GM19023 (cell line): ENCODE measurements at regions not wholly inside any gene's neighbourhood (a gene's known extent, or its start where the extent isn't known, plus 50 kb on each side); places are given as distances from the start of the nearest gene placed in this dataset.

Experiments used
- ATAC-seq: cut with Tn5 transposase; IDR thresholded peaks from one replicate; pipeline ENCODE4 v1.9.1; 2021; ENCODE audit warnings: mild to moderate bottlenecking, moderate library complexity; ENCODE audit not compliant: unreplicated experiment

DNA sequence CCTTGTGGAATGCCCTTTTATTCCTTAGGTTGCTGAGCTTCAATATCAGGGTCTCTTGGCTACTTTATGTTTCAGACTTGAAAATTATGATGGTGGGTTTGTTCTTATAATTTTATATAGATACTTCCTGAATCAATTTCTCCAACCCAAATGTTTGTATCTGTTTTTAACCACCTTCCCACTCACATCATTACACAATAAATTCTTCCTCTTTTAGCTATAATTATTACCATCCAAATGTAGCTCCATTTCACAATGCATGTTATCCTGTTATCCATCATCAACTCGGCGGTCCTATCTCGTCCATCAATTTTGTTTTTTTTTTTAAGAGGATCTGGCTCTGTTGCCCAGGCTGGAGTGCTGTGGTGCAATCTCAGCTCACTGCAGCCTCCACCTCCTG lies 357.6 kb upstream of the ZP4 start:
- no peak for ATAC-seq

DNA sequence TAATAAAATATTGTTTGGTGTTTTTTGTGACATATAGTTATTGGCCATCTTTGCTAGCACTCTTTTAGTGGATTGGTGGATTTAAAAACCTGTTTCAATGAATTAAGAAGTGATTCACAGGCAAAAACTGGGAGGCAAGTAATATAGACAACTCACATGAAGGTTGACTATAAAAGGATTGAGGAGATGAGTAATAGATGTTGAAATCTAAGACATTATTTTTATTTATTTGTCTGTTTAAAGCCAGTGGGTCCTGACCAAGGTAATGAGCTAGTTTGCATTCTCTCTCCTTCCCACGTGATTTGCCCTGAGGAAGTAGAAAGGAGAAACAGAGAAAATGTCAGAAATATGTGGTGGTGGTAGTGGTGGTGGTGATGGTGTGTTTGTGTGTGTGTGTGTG lies 351.5 kb upstream of the ZP4 start:
- no peak for ATAC-seq

DNA sequence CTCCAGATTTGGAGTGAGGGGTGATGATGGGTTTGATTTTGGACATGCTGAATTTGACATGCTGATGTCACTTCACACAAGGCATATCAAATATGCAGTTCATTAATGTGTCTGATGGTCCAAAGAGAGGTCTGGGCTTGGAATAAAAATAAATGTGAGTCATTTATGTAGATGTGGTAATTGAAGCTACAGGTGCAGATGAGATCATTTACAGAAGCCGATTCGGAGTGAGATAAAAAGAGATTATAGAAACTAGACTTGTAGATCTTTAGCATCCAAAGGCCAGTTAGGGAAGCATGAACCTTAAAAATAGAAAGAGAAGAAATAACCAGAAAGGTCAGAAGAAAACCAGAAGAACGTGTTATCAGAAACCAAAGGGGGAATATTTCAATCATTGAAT lies 350.9 kb upstream of the ZP4 start:
- ATAC-seq: no peak

DNA sequence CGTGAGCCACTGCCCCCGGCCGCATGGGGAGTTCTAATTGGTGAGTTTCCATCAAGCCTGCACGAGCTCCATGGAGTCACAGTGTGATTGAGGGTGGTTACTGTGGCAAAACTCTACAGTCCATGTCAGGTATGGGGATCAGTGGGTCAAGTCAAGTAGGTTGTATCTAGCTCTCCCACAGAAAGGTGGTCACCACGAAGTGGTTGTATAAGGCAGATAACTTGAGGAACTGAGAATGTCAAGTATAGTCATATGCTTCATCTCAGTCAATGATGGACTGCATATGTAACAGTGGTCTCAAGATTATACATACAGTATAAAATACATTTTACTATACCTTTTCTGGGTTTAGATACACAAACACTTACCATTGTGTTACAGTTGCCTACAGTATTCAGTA lies 348.6 kb upstream of the ZP4 start:
- ATAC-seq: no peak

DNA sequence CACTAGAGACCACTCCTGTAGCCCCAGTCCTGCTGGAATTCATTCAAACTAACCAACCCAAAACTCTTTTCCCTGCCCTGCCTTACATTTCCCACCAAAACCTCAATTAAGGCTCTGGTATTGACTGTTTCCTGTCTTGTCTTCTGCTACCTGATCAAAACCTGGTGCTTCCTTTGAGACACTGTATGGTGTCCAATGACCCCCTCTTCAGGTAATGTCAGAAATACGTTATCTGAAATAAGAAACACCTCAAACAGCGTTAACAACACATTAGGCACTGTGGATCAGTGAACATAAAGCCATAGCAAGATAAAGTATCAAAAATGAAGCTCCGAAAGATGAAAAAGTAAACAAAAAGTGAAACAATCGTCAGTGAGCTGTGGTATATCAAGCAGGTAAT lies 343.2 kb upstream of the ZP4 start:
- no peak for ATAC-seq

DNA sequence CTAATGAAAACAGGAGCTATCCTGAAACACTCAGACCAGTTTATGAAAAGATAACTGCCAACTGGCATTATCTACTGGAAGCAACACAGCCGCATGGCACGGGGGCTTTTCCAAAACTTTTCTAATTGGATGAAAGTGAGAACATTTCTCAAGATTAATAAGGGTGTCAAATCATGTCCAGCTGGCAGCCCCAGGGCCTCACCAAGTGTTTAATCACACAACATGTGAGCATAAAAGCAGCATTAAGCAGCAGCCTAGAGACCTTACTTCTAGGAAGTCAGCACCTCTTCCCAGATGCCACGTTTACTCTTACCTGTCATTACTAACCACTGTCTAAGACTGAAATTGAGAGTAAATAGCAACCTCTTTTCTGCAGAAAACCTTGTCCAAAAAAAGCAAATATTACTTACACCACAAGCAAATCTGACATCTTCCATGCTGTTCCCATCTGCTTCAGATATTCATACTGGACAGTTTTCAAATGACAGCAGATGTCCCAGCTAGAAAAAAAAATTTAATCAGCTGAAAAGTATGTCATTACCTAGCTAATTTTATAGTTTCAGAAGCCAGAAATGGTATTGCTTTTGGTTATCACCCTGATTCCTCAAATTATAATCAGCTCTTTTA lies 341.5 kb upstream of the ZP4 start:
- ATAC-seq: no peak

DNA sequence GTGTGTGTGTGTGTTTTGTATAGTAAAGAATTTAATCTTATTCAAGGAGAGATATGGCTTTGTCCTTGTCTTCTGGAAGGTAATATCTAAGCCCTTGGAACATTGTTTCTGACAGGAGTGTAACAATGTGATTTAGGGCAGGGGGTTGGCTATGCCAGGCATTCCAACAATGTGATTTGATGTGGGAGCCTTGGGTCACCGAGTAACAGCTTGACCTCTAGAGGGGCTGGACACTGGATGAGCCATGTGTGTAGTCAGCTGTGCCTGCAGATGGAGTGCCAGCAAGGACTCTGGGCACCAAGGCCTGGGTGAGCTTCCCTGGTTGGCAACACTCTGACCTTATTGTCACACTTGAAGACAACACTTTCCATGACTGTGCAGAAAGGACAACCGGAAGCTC lies 336.1 kb upstream of the ZP4 start:
- no peak for ATAC-seq

DNA sequence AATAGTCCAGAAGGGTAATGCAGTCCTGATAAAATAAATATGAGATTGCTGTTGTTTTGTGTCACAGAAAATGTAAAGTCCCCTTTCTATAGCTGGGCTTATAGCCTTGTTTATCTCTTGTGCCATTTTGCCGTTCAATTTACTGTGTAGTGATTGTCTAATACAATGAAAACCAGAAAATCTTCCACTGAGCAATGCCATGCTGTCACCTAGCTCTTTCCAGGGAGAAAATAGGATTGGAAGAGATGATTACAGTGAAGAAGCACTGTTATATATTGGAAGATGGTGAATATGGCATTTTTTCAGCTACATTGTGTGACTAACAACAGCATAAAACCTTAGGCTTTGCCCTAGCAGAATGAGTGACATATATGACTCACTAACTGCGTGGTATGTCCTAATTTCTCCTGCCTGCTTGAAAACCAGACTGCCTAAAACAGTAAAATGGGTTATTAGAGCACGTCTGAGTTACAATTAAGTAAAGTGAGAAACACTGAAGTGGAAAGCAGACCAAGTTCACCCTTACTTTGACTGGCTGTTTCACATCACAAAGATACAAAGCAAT lies 332.4 kb upstream of the ZP4 start:
- no peak for ATAC-seq

DNA sequence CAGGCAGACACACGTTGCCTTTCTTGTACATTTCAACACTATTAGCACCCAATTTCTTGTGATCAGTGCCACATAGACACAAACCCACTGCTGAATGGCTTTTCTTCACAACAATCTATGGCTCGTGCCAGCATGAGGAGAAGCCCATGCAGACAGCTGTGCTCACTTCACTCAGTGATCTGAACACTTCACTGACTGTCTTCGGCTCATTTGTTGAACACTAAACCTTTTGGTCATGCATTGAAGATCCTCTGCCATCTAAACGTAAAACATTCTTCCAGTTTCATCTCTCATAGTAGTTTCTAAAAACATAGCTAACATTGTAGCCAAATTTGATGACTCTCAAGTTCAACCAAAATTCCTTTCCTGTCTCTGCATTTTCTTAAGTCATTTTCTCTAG lies 331.0 kb upstream of the ZP4 start:
- ATAC-seq: no peak

DNA sequence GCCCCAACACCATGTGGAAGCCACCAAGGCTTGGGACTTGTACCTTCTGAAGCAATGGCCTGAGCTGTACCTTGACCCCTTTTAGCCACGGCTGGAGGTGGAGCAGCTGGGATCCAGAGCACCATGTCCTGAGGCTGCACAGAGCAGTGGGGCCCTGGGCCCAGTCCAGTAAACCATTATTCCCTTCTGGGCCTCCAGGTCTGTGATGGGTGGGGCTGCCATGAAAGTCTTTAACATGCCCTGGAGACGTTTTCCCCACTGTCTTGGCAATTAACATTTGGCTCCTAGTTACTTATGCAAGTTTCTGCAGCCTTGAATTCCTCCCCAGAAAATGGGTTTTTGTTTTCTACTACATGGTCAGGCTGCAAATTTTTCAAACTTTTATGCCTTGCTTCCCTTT lies 323.7 kb upstream of the ZP4 start:
- no peak for ATAC-seq

DNA sequence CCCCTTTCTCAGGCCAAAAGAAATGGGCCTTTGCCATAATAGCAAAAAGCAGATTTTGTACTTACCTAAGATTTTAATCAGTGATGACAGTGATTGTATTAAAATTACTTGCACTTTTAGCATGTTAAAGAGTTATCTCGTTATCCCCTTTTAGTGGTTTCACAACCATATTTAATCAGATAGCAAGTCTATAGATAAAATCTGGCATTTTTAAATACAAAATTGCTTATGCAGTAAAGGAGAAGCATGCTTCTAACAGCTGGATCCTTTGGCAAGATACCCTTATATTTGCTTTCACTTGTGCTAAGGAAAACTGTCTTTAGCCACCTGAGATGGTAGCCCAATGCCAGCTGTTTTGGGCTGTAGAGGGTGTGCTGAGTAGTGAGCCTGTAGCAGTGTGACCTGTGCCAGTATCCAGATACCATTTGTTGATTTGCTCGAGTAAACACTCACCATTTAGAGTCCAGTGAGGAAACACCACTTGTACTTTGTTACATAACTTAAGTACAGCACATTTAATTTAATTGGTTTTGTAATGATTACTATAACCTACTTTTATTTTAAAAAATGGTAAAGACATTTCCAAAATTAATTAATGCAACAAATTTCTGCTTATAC lies 314.4 kb upstream of the ZP4 start:
- ATAC-seq: no peak

DNA sequence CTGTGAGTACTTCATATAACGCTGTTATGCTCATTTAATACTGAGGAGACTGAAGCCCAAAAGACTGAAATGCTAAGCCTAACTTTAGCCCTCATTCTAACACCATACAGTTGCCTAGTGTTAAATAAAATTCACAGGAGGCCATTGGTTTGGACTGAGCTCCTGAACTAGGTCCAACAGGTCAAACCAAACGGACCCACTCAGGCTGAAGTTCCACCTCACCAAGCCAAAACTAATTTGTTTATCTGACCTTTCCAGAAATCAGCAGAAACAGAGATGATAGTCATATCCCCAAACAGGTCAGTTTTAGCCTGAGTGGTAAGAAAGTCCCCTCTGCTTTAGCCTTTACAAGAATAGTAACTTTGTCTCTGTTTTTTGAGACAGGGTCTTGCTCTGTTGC lies 311.3 kb upstream of the ZP4 start:
- no peak for ATAC-seq

DNA sequence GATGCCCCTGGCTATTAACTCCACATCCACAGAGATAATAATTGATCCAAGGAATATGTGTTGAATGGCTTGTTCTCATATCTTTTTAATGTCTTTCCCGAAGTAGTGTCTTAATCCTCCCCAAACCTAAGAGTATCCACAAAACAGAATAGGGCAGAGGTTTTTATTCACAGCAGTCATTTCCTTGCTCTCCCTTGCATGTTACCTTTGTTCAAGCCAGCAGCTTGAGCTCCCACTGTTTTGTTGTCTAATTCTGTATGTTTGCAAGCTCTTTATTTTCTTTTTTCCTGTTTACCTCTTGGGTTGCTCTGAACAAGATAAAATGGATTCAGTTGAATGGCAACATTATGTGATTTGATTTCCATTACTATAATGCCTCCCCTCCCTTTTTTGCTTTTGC lies 308.6 kb upstream of the ZP4 start:
- no peak for ATAC-seq

DNA sequence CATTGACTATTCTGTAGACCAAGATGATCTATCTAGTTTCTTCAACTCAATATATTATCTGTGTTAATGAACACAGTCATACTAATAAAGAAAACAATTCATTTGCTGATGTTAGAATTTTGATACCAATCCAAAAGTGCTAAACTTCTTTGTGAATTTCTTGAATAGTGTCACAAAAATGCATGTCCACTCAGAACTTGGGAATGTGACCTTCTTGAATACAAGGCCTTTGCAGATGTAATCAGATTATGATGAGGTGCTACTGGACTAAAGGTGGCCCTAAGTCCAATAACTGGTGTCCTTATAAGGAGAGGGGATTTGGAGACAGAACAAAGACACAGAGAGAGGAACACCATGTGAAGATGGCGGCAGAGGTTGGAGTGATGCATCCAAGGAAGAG lies 305.8 kb upstream of the ZP4 start:
- no peak for ATAC-seq

DNA sequence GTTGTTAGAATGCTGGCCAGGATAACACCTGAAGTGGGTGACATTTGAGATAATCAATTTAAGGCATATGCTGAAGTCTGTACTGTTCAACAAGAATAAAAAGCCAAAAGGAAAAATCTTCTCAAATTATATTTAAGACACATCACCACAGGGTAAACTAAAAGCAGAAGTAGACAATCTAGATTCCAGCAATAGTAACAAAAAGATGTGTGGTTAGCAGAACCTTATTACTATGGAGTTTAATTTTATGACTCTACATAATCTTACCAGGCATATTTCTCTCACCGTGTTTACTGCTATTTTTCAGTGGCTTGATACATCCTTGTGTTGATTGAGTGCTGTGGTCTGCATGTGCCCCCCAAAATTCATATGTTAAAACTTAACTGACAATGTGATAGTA lies 300.4 kb upstream of the ZP4 start:
- no peak for ATAC-seq

DNA sequence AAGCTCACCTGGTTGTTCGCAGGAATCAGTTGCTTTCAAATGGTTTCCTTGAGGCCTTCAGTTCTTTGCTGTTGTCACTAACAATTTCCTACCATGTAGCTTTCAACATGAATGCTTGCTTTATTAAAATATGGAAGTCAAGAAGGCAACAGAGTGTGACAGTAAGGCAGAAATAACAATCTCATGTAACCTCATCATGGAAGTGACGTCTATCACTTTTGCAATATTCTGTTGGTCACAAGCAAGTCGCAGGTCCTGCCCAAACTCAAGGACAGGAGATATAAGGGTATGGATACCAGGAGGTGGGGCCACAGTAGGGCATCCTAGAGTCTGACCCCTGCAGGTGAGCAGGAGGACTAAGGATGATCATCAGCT lies 296.8 kb upstream of the ZP4 start:
- no peak for ATAC-seq

DNA sequence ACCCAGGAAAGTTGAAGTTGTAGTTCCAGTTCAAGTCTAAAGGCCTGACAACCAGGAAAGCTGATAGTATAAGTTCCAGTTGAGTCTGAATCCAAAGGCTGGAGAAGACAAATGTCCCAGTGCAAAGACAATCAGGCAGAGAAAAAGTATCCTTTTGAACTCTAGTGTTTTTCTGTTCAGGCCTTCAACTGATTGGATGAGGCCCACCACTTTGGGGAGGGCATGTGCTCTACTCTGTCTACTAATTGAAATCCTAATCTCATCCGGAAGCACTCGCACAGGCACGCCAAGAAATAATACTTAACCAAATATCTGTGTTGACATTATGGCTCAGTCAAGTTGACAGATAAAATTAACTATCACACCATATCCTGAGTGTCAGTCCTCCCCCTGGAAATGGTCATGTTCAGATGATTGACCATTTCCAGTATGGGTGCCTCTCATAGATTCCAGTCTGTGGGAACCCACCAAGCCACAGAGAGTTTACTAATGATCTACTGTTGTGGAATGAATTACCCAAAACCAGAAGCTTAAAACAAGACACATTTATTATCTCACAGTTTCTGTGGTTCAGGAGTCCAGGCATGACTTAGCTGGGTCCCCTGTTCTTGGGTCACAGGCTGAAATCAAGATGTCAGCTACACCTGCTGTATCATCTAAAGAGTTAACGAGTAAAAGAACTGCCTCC lies 296.3 kb upstream of the ZP4 start:
- no peak for ATAC-seq

DNA sequence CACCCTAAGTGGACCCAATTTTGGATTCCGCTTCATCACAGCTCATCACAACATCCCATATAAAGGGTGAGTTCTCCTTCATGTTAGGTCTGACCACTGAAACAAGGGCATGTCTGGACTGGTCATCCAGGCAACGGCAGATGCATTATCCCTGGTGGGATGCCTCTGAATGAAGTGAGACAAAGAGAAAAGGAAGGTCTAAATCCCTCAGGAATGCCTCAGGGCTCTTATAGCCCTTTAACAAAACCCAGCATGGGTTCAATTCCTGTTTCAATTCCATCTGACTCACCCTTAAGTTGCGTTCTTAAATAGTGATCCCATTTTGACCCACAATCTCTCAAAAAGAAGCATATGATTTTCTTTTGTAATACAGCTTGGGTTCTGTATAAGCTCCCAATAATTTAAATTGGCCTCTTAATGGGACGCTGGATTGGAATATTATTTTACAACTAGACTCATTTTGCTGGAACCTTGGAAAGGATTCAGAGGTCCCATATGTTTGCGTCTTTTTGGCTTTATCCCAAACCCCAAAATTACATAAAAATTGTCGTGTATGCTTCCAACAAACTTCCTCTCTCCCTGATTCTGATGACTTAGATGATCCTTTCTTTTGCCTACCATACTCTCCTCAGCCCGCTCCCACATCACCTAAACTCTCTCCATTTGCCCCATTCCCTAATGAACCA lies 287.4 kb upstream of the ZP4 start:
- no peak for ATAC-seq

DNA sequence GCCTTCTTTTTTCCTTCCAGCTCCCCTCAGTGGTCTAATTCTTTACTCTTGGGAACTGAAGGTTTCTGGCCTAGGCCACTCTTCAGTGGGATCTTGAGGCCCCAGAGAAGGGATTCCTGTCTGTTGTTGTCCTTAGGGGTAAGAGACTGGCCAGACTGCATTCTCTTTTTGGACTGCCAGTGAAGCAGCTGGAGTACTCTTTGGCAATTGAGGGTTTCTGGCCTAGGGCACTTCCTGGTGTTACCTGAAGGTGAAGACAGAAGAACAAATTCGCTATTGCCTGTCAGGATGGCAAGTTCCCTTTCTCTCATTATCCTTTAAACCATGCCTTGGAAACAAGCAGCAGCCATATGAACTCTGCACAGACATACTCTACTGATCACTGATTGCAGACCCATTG lies 286.6 kb upstream of the ZP4 start:
- ATAC-seq: no peak

DNA sequence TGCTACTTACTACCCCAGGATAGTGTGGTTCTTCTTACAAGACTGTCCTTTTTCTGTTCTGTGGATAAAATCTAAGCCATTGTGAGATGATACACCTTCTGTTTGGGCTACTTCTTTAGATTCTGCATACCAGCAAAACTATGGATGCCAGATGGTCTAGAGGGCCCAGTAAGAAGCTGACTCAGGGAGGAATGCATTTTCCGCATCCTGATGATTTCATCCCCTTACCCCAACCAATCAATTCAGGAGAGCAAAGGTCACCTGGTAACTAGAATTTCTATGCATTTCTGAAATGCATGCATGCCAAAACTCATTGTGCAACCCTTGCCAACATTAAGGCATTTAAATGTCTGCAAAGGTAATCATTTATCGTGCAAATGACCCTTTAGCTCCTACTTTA lies 285.7 kb upstream of the ZP4 start:
- no peak for ATAC-seq

DNA sequence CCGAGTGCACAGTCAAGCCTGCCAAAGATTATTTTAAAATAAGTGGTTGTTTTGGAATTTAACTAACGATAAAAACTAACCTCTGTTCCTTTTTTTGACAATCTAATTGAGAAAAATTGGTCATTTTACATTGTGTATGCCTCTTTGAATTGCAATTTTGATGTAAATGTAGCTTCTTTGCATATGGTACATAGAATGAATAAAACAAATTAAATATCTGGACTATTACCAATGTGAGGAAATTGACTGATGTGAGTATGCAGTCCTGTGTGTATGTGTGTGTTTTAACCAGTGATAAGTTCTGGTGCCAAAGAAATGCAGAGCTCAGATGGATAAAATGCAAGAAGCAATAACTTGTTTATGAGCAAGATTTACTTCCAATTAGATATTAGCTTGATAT lies 281.3 kb upstream of the ZP4 start:
- no peak for ATAC-seq

DNA sequence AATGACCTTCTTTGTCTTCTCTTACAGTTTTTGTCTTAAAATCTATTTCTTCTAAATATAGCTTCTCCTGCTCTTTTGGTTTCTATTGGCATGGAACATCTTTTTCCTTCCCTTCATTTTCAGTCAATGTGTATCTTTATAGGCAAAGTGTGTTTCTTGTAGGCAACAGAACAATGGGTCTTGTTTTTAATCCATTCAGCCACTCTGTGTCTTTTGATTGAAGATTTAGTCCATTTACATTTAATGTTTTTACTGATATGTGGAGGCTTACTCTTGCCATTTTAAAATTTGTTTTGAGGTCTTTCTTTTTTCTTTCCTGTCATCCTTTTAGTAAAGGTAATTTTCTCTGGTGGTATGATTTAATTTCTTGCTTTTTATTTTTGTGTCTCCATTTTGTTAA lies 271.2 kb upstream of the ZP4 start:
- ATAC-seq: no peak
